Adrenal gland (tissue), 9 donors: ENCODE measurements at regions not wholly inside any gene's neighbourhood (a gene's known extent, or its start where the extent isn't known, plus 50 kb on each side); places are given as distances from the start of the nearest gene placed in this dataset.
A peak's percentile ranks its signal among the peaks of the same experiment; 100 is the strongest.

Experiments used
- DNase-seq, 7 donors: peaks; one replicate each; pipeline ENCODE4 v3.0.0-alpha.2; 2019 to 2020
- H3K27ac ChIP-seq, 5 donors: fragments of 200-600 bp; sonication (generic) in 4 of 5; 1 replicate in 3 of 5; 2 replicates in 2 of 5; pipeline versions ENCODE4 v1.5.1 to v1.8.0; 2016 to 2020; ENCODE audit warnings: mild to moderate bottlenecking in 1 of 5
- H3K27me3 ChIP-seq: fragments of 200-600 bp; 2 replicates; pipeline ENCODE4 v1.8.0; 2021
- H3K36me3 ChIP-seq, 2 donors: fragments of 200-600 bp; replicated peaks in 1 of 2; 1 replicate in 1 of 2; 2 replicates in 1 of 2; pipeline versions ENCODE4 v1.5.1 to v1.8.0; 2018 to 2022
- H3K4me1 ChIP-seq, 2 donors: fragments of 200-600 bp; replicated peaks in 1 of 2; 1 replicate in 1 of 2; 2 replicates in 1 of 2; pipeline versions ENCODE4 v1.5.1 to v1.8.0; 2018 to 2021
- H3K4me3 ChIP-seq, 4 donors: fragments of 200-600 bp; sonication (generic) in 3 of 4; one replicate each; pipeline ENCODE4 v1.5.1; 2016 to 2018
- H3K9me3 ChIP-seq, 3 donors: fragments of 200-600 bp; sonication (generic) in 1 of 3; replicated peaks in 1 of 3; 1 replicate in 2 of 3; 2 replicates in 1 of 3; pipeline versions ENCODE4 v1.5.1 to v1.8.0; 2016 to 2021
- POLR2A ChIP-seq, 2 donors: fragments of 450-650 bp; IDR thresholded peaks; one replicate each; pipeline ENCODE4 v1.6.1; 2017; ENCODE audit warnings: antibody characterized with exemption in 2 of 2, mild to moderate bottlenecking in 2 of 2, moderate library complexity in 1 of 2
- WGBS, 4 donors: extraction: QIAGEN DNeasy Blood & Tissue Kit in 2 of 4; methylation state at CpG; one replicate each; pipeline versions ENCODE4 v1.1.5 to v1.1.7; 2013 to 2017; 5-methylcytosine and 5-hydroxymethylcytosine counted together
- intact Hi-C, 2 donors: fragments of 100-400 bp; cut with DNase I; formaldehyde crosslinking; loops; one replicate each; pipeline versions ENCODE4 v1.14.1 to v1.15.0; 2022 to 2023
- TF ChIP-seq, protein P1 (sequence below), 6 experiments: fragments of 450-650 bp in 4 of 6; fragments of 200-600 bp in 2 of 6; sonication (generic) in 1 of 6; IDR thresholded peaks; 1 replicate in 5 of 6; 2 replicates in 1 of 6; pipeline versions ENCODE4 v1.5.1 to v1.8.0; 2016 to 2021; ENCODE audit warnings: antibody characterized with exemption in 6 of 6, mild to moderate bottlenecking in 2 of 6, moderate library complexity in 1 of 6
- donor health status: healthy with polysubstance abuse.
- donor health status: Bipolar disorder and iron deficiency.
- donor health status: DM: yes; HTN: yes; CAD: no.
- donor health status: DM: no; HTN: no; CAD: no.
- donor health status: DM: no; HTN: no; CAD: no.

DNA sequence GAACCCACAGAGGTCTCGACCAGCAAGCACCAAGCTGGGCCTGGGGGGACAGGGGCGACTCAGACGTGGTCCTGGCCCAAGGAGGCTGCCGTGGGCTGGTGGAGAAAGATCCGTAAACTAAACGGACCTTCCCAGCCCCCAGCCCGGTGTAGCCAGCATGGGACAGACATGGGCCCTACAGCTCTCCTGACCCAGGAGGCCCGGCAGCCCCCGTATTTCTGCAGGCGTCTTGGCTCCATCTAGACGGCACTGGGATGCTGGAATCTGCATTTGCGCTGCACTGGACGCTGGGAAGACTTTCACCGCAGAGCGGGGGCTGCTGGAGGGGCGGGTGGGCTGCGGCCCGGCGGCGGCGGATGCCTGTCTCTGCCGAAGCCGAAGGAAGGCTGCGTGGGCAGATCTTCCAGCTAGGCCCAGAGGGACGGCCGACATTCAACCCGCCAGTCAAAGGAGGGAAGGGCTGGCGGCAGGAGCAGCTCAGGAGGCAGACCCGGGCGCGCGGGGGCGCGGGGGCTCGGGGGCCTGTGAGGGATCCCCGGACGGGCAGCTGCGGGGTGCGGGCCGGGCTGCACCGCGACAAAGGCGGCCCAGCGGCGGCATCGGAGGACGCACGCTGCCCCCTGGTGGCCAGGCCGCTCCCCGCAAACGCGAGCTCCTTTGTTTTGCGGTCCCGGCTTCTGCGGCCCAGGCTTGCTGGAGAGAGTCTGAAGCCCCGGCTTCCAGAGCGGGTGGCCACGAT lies 266.2 kb downstream of the NSG2 start:
- H3K4me3 ChIP-seq: peak overlapping the region in 3 of 4 donors; percentile 18 to 55 (median 27)
- no peaks in the 10 kb centered on the region for H3K9me3 ChIP-seq
- peaks cover 0 to 5% of the 10 kb centered on the region in 2 donors for H3K4me1 ChIP-seq
- intact Hi-C loops: loop anchor here (2.0 to 5.0 kb wide), 3 partner anchors 264 to 694 kb away; partner anchors contain the start of genes BOD1 (in 1 of the 2) and NSG2 (in 1 of the 2)
- H3K27me3 ChIP-seq: no peaks in the 10 kb centered on the region
- WGBS, 4 donors: 9 to 67% (median 10%) methylated on average over 1 to 58 of the region's 58 CpGs; no CpG with 5 or more reads in 1 of the 4 donors
- H3K36me3 ChIP-seq: no peaks in the 10 kb centered on the region
- no peak overlapping the region for H3K27ac ChIP-seq
- DNase-seq: peak; percentile 40 to 82 (median 74)
- no peak for TF ChIP-seq POLR2A (IDR thresholded peaks at IDR 0.05)
- TF ChIP-seq, protein P1, sequence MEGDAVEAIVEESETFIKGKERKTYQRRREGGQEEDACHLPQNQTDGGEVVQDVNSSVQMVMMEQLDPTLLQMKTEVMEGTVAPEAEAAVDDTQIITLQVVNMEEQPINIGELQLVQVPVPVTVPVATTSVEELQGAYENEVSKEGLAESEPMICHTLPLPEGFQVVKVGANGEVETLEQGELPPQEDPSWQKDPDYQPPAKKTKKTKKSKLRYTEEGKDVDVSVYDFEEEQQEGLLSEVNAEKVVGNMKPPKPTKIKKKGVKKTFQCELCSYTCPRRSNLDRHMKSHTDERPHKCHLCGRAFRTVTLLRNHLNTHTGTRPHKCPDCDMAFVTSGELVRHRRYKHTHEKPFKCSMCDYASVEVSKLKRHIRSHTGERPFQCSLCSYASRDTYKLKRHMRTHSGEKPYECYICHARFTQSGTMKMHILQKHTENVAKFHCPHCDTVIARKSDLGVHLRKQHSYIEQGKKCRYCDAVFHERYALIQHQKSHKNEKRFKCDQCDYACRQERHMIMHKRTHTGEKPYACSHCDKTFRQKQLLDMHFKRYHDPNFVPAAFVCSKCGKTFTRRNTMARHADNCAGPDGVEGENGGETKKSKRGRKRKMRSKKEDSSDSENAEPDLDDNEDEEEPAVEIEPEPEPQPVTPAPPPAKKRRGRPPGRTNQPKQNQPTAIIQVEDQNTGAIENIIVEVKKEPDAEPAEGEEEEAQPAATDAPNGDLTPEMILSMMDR (IDR thresholded peaks at IDR 0.05): peak; percentile 51 to 97 (median 78)

DNA sequence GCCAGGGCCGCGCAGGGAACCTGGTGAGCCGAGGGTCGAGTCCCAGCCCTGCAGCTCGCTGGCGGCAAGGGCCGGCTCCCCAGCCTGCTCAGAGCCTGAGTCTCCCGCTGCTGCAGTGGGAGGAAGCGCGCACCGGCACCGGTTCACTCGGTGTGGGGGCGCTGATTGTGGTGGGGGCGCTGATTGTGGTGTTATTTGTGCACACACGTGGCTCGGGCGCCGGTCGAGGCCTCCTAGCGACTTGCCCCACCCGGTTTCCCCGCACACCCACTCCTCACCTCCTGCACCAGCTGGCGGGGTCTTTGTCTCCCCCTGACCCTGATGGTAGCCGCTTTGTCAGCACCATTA lies 266.7 kb downstream of the NSG2 start:
- Histone ChIP-seq H3K27ac (no peak overlapping the region), H3K27me3 (no peaks in the 10 kb centered on the region), H3K4me1 (peaks cover 0 to 5% of the 10 kb centered on the region in 2 donors), H3K36me3 (no peaks in the 10 kb centered on the region), H3K4me3 (peak overlapping the region in 2 of 4 donors; percentile 27 to 55), H3K9me3 (no peaks in the 10 kb centered on the region)
- 28 to 38% (median 36%) methylated on average over 9 to 25 of the region's 25 CpGs for WGBS, 4 donors
- no peak for DNase-seq
- TF ChIP-seq POLR2A (IDR thresholded peaks at IDR 0.05): no peak
- TF ChIP-seq, protein P1 (IDR thresholded peaks at IDR 0.05): peak in 2 of 6 experiments; percentile 3 to 31
- intact Hi-C loops: loop anchor here (2.0 to 5.0 kb wide), 3 partner anchors 265 to 695 kb away; partner anchors contain the start of genes BOD1 (in 1 of the 2) and NSG2 (in 1 of the 2)

DNA sequence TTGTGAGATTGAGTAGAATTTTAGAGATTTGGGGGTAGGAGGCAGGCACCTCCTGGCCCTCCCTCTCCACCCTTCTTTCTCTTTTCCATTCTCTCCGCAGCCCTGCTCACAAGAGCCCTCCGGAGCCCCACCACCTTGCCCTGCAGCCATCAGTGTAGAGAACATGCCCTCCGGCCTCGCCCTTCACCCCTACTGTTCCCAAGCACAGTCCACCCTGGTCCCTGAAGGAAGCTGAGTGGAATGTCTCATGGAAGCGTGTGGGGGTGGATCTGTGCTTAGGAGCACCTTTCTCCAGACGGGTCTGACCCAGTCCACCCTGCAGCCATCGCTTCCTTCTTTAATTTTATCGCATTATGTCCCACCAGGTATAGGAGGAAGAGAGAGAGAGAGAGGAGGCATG lies 267.1 kb downstream of the NSG2 start:
- WGBS, 4 donors: 70 to 88% (median 83%) methylated on average over 8 of the region's 8 CpGs
- intact Hi-C loops: loop anchor here (2.0 to 5.0 kb wide), 3 partner anchors 265 to 695 kb away; partner anchors contain the start of genes BOD1 (in 1 of the 2) and NSG2 (in 1 of the 2)

GRCh38 chr5:174313615-174314014 lies 268.1 kb downstream of the NSG2 start:
- WGBS, 4 donors: 56 to 82% (median 74%) methylated on average over 5 of the region's 5 CpGs
- intact Hi-C loops: loop anchor here (2.0 to 5.0 kb wide), 3 partner anchors 266 to 696 kb away; partner anchors contain the start of genes BOD1 (in 1 of the 2) and NSG2 (in 1 of the 2)
- H3K9me3 ChIP-seq: no peaks in the 10 kb centered on the region
- no peak overlapping the region for H3K27ac ChIP-seq
- H3K4me1 ChIP-seq: peaks cover 0 to 5% of the 10 kb centered on the region in 2 donors
- no peaks in the 10 kb centered on the region for H3K36me3 ChIP-seq
- TF ChIP-seq POLR2A (IDR thresholded peaks at IDR 0.05): no peak
- TF ChIP-seq, protein P1 (IDR thresholded peaks at IDR 0.05): no peak
- no peaks in the 10 kb centered on the region for H3K27me3 ChIP-seq
- DNase-seq: peak in 1 of 7 donors; percentile 35
- H3K4me3 ChIP-seq: no peak overlapping the region

More for the DNA sequence above, 267.1 kb downstream of the NSG2 start:
- Histone ChIP-seq H3K4me1 (peaks cover 0 to 5% of the 10 kb centered on the region in 2 donors), H3K27ac (no peak overlapping the region), H3K36me3 (no peaks in the 10 kb centered on the region), H3K27me3 (no peaks in the 10 kb centered on the region), H3K4me3 (no peak overlapping the region), H3K9me3 (no peaks in the 10 kb centered on the region)
- DNase-seq: peak in 1 of 7 donors; percentile 49
- TF ChIP-seq, protein P1 (IDR thresholded peaks at IDR 0.05): no peak
- TF ChIP-seq POLR2A (IDR thresholded peaks at IDR 0.05): no peak
